Ectodermal cell (in vitro differentiated cells): ENCODE measurements at regions not wholly inside any gene's neighbourhood (a gene's known extent, or its start where the extent isn't known, plus 50 kb on each side); places are given as distances from the start of the nearest gene placed in this dataset.

Experiments used
- H3K27ac ChIP-seq: 2 replicates; pipeline ENCODE4 v1.7.0; 2013; ENCODE audit warnings: mild to moderate bottlenecking, low read depth, low read length; ENCODE audit not compliant: insufficient read depth, poor library complexity, severe bottlenecking
- H3K27me3 ChIP-seq: 2 replicates; pipeline ENCODE4 v1.7.0; 2013; ENCODE audit warnings: mild to moderate bottlenecking, low read length; ENCODE audit not compliant: insufficient read depth, control insufficient read depth, poor library complexity, severe bottlenecking
- H3K36me3 ChIP-seq: one replicate; pipeline ENCODE4 v1.7.0; 2013; ENCODE audit warnings: low read length; ENCODE audit not compliant: control insufficient read depth, insufficient read depth
- H3K4me1 ChIP-seq: one replicate; pipeline ENCODE4 v1.7.0; 2013; ENCODE audit warnings: low read length; ENCODE audit not compliant: control insufficient read depth, insufficient read depth
- H3K4me3 ChIP-seq: 2 replicates; pipeline ENCODE4 v1.7.0; 2013; ENCODE audit warnings: low read depth, low read length, control low read depth; ENCODE audit not compliant: insufficient read depth
- H3K9me3 ChIP-seq: 2 replicates; pipeline ENCODE4 v1.7.0; 2013; ENCODE audit warnings: mild to moderate bottlenecking, low read length, moderate library complexity; ENCODE audit not compliant: control insufficient read depth
- WGBS, 2 experiments: methylation state at CpG; one replicate each; pipeline ENCODE4 v1.1.7; 2013; ENCODE audit warnings: missing lambda C conversion rate in 2 of 2; 5-methylcytosine and 5-hydroxymethylcytosine counted together

DNA sequence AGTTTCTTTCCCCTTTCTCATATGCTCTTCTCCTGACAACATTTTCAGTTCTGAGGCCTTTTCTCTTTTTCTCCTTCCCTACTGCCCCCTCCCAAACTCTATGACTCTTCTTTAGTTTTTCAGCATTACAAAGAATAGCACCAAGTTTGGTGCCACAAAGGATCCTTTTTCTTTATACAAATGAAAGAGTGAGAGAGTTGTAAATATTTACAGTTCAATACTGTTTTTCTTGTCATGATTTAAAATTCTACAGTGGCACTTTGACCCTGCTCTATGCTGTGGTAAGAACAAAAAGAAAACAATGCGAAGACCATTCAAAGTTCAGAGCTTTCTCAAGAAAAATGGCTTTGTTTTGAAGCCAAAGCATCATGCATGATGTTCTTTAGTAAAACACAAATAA, 667.9 kb upstream of the SGO1 start:
- 57 to 61% methylated on average over 1 of the region's 1 CpG for WGBS, 2 experiments

DNA sequence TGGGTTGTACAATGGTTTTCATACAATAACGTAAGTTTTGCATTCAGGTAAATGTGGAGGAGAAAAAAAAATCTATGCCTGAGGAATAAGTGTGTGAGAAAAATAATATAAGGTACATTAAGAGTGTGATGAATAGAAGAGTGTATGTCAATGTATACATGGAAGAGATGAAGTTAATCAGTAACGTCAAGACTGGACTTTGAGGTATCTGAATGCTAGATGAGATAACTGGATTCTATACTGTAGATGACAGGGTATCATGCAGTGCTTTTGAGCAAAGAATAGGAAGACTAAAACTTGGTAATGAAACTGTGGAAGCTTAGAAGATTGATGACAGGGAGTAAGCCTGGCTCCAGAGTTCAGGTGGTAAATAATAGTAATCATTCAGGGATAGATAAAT, 666.7 kb upstream of the SGO1 start:
- H3K4me1 ChIP-seq, result no peaks in the 10 kb centered on the region
- no peak overlapping the region for H3K4me3 ChIP-seq
- WGBS, 2 experiments, result 93 to 94% methylated on average over 2 of the region's 2 CpGs
- H3K27me3 ChIP-seq, result no peaks in the 10 kb centered on the region
- H3K27ac ChIP-seq, result no peak overlapping the region
- H3K9me3 ChIP-seq, result no peaks in the 10 kb centered on the region
- H3K36me3 ChIP-seq, result no peaks in the 10 kb centered on the region

More for the DNA sequence above, 667.9 kb upstream of the SGO1 start:
- Histone ChIP-seq H3K9me3 (no peaks in the 10 kb centered on the region), H3K27ac (no peak overlapping the region), H3K27me3 (no peaks in the 10 kb centered on the region), H3K4me3 (no peak overlapping the region), H3K4me1 (no peaks in the 10 kb centered on the region), H3K36me3 (no peaks in the 10 kb centered on the region)

DNA sequence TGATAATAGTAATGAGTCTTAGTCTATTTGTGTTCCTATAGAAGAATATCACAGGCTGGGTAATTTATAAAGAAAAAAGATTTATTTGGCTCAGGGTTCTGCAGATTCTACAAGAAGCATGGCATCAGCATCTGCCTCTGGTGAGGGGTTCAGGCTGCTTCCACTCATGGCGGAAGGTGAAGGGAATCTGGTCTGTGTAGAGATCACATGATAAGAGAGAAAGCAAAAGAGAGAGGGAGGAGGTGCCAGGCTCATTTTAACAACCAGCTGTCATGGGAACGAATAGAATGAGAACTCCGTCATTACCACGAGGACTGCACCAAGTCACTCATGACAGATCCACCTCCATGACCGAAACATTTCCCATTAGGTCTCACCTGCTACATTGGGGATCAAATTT, 664.0 kb upstream of the SGO1 start:
- no peaks in the 10 kb centered on the region for H3K4me1 ChIP-seq
- WGBS, 2 experiments, result 91% methylated on average over 5 of the region's 5 CpGs
- H3K27me3 ChIP-seq, result no peaks in the 10 kb centered on the region

DNA sequence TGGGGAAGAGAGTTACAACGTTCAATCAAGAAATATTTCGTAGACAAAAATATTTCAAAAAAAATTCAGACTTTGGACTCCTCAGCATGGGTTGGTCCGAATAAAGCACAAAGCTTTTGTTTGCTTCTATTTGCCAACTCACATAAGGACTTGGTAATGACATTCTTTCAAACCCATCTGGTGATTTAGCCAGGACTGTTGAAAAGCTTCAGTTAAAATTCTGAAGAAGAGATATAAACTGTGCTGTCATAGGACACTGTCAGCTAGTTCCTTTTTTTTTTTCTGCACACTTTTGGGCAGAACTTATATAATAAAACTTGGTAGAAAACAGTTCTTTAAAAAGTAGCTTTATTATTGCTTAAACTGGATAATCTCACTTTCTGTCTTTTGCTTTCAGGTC, 660.8 kb upstream of the SGO1 start:
- H3K9me3 ChIP-seq, result no peaks in the 10 kb centered on the region
- H3K4me3 ChIP-seq, result no peak overlapping the region
- 90 to 96% methylated on average over 3 of the region's 3 CpGs for WGBS, 2 experiments
- no peak overlapping the region for H3K27ac ChIP-seq
- no peaks in the 10 kb centered on the region for H3K27me3 ChIP-seq
- no peaks in the 10 kb centered on the region for H3K4me1 ChIP-seq
- no peaks in the 10 kb centered on the region for H3K36me3 ChIP-seq

More for the DNA sequence above, 664.0 kb upstream of the SGO1 start:
- no peak overlapping the region for H3K27ac ChIP-seq
- no peaks in the 10 kb centered on the region for H3K9me3 ChIP-seq
- H3K36me3 ChIP-seq, result no peaks in the 10 kb centered on the region
- no peak overlapping the region for H3K4me3 ChIP-seq

DNA sequence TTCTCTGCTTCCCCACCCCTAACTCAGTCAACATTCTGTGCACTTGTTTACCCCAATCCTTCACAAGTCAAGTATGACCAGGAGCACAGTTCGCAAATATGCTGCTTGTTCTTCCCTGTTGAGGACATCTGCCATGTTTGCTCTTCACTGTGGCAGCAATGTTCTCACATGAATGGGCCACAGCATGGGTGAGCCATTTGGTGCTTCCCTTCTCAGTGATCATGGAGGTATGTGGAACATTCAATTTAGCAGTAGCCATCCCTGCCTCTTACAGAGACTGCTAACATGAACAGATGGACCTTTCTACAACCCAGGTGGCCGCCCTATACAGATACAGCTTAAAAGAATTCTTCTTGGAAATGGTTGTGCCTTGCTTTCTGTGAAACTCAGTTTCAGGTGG, 660.1 kb upstream of the SGO1 start:
- Histone ChIP-seq H3K36me3 (no peaks in the 10 kb centered on the region), H3K27me3 (no peaks in the 10 kb centered on the region), H3K4me1 (no peaks in the 10 kb centered on the region), H3K4me3 (no peak overlapping the region), H3K9me3 (no peaks in the 10 kb centered on the region), H3K27ac (no peak overlapping the region)
- WGBS, 2 experiments, result 95 to 96% methylated on average over 2 of the region's 2 CpGs

DNA sequence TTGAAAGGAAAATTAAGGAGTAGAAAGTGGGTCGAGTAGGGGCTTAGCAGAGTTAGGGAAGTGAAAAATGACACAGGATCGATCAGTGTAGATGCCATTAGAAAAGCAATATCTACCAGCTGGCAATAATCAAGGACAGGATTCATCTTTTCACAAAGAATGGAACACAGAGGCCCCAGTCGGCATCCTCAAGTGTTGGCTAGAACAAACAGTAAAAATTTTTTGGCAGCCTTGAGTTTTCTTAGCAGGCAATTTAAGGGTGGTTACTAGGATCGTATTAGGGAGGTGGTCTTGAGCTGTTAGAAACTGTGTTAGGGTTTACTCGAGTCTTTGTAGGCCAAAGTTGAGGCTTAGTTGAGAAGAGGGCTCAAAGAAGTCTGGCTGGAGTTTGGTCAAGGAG, 658.8 kb upstream of the SGO1 start:
- no peak overlapping the region for H3K27ac ChIP-seq
- H3K27me3 ChIP-seq, result no peaks in the 10 kb centered on the region
- no peak overlapping the region for H3K4me3 ChIP-seq
- no peaks in the 10 kb centered on the region for H3K36me3 ChIP-seq
- H3K9me3 ChIP-seq, result no peaks in the 10 kb centered on the region
- H3K4me1 ChIP-seq, result no peaks in the 10 kb centered on the region
- WGBS, 2 experiments, result 92 to 93% methylated on average over 5 of the region's 5 CpGs

DNA sequence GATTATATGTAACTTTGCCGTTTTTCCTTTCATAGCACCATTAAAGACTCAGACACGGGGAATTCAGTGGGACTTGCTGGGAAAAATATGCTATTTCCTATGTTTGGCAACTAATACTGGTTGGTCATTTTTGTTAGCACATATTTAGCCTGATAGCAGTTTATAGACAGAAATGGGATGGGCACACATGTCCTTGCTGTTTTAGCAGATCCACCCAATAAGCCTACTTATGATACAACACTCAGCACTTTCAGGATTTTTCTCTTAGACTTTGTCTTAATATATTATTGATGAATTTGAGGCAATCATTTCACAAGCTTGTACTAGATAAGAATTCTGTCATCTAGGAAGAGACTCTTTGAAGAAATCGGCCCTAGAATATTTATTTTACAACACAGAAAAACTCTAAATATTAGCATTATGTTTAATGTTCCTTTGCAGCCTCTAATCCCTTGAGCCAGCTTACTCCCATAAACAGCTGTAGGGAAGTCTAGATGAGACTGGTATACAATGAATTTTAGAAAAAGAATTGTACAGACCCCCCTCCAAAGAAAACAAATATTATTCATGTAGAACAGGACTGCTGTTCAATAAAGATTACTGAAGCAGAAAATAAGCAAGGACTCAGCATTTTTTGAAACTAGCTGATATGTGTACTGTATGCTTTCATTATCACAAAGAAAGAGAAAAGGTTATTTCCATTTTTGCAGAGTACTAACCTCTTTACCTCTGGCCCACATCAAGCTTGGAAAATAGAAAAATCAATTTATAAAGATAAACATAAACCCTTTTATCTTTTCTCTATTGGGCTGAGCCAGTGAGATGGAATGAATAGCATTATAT, 656.8 kb upstream of the SGO1 start:
- H3K9me3 ChIP-seq, result no peaks in the 10 kb centered on the region
- no peaks in the 10 kb centered on the region for H3K27me3 ChIP-seq
- no peak overlapping the region for H3K27ac ChIP-seq
- 94 to 96% methylated on average over 2 of the region's 3 CpGs for WGBS, 2 experiments
- H3K36me3 ChIP-seq, result no peaks in the 10 kb centered on the region
- no peaks in the 10 kb centered on the region for H3K4me1 ChIP-seq
- no peak overlapping the region for H3K4me3 ChIP-seq

DNA sequence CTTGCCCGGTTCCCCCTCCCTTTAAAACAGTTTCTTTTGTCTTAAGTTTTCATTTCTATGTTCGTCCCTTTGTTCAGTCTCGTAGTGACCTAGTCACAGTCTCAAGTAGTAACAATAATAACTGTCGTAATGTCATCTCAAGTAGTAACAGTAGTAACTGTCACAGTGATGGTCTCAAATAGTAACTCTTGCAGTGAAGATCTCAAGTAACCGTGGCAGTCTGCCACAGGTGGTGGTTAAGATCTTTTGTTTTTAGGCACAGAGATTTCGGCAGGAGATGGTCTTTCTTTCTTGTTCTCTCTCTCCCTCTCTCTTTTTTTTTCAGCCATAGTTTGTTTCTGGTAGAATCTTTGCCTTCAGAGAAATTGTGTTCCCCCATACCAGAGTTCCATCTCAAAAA, 656.0 kb upstream of the SGO1 start:
- Histone ChIP-seq H3K27me3 (no peaks in the 10 kb centered on the region), H3K4me3 (no peak overlapping the region), H3K36me3 (no peaks in the 10 kb centered on the region), H3K4me1 (no peaks in the 10 kb centered on the region), H3K27ac (no peak overlapping the region), H3K9me3 (no peaks in the 10 kb centered on the region)
- WGBS, 2 experiments, result 61 to 63% methylated on average over 6 of the region's 6 CpGs

DNA sequence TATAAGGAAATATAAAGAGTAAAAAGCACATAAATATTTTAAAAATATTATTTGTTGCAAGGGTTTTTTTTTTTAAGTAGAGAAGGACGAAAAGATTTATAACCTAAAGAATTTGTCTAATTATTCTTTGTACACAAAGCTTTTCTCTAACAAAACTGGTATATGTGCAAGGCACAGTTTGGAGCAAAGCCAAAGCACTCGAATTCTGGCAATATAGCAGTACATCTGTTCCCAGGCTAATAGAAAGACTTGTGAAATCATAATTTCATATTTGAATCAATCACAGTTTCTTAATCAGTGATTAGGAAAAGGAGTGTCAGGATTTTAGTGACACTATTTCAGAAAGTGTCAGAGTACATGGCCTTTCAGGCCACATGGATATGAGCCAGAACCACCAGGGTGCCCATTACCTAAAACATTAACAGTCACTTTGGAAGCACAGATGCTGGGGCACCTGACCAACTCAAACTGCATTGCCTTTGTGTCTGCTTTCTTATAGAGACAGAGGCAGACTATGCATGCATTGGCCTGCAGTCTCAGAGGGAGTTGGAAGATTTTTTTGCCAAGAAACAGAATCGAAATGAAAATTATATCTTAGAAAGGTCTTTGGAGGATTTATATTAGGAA, 651.8 kb upstream of the SGO1 start:
- 89 to 100% methylated on average over 1 to 2 of the region's 3 CpGs for WGBS, 2 experiments
- Histone ChIP-seq H3K27ac (no peak overlapping the region), H3K9me3 (no peaks in the 10 kb centered on the region), H3K4me1 (no peaks in the 10 kb centered on the region), H3K27me3 (no peaks in the 10 kb centered on the region), H3K4me3 (no peak overlapping the region), H3K36me3 (no peaks in the 10 kb centered on the region)

DNA sequence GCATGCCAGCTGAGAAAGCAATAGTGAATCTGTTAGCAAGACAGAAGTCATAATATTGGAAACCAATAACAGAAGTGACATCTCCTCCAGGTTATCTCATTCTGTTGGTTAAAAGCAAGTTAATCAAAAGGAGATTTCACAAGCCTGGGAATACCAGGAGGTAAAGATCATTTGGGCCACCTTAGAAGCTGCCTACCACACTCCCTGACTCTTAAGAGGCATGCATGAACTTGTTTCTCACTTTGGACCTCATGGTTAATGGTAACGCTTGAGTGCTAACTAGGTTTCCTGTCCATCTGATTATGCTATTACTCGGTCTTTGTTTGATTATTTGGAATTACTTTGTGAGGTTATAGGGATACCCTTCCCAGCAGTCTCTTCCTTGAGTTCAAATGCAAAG, 650.8 kb upstream of the SGO1 start:
- Histone ChIP-seq H3K36me3 (no peaks in the 10 kb centered on the region), H3K27me3 (no peaks in the 10 kb centered on the region), H3K27ac (no peak overlapping the region), H3K4me1 (no peaks in the 10 kb centered on the region), H3K4me3 (no peak overlapping the region), H3K9me3 (no peaks in the 10 kb centered on the region)
- 100% methylated on average over 2 of the region's 2 CpGs for WGBS, 2 experiments
